Body of pancreas (tissue), 4 donors: ENCODE measurements at regions not wholly inside any gene's neighbourhood (a gene's known extent, or its start where the extent isn't known, plus 50 kb on each side); places are given as distances from the start of the nearest gene placed in this dataset.

ENCODE experiments used
- POLR2A ChIP-seq, 3 donors: fragments of 450-650 bp; IDR thresholded peaks; one replicate each; pipeline ENCODE4 v1.6.1; 2016; ENCODE audit warnings: antibody characterized with exemption in 3 of 3, mild to moderate bottlenecking in 2 of 3
- TF ChIP-seq, protein P1 (sequence below), 7 experiments: fragments of 450-650 bp in 4 of 7; fragments of 200-600 bp in 3 of 7; sonication (generic) in 3 of 7; IDR thresholded peaks; one replicate each; pipeline ENCODE4 v1.5.1; 2016 to 2019; ENCODE audit warnings: antibody characterized with exemption in 7 of 7

DNA sequence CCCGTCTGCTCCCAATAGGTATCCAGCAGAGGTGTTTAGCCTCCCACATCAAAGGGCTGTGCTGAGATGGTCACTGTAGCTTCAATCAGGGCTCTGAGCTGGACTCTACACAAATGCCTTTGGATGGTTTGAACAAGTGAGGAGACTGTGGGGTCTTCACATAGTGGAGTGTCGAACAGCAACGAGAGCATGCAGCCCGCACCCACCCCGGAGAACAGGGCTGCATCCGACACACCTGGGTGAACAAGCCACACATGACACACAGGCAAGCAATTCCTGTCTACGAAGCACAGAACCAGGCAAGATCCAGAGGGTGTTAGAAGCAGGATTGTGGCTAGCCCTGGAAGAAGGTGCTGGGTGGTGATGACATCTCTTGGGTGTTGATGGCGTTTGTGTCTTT, 58.0 kb upstream of the FGF3 start:
- no peak for TF ChIP-seq POLR2A (IDR thresholded peaks at IDR 0.05)
- TF ChIP-seq, protein P1, sequence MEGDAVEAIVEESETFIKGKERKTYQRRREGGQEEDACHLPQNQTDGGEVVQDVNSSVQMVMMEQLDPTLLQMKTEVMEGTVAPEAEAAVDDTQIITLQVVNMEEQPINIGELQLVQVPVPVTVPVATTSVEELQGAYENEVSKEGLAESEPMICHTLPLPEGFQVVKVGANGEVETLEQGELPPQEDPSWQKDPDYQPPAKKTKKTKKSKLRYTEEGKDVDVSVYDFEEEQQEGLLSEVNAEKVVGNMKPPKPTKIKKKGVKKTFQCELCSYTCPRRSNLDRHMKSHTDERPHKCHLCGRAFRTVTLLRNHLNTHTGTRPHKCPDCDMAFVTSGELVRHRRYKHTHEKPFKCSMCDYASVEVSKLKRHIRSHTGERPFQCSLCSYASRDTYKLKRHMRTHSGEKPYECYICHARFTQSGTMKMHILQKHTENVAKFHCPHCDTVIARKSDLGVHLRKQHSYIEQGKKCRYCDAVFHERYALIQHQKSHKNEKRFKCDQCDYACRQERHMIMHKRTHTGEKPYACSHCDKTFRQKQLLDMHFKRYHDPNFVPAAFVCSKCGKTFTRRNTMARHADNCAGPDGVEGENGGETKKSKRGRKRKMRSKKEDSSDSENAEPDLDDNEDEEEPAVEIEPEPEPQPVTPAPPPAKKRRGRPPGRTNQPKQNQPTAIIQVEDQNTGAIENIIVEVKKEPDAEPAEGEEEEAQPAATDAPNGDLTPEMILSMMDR (IDR thresholded peaks at IDR 0.05) = no peak
